ENCODE measurements at regions not wholly inside any gene's neighbourhood (a gene's known extent, or its start where the extent isn't known, plus 50 kb on each side); places are given as distances from the start of the nearest gene placed in this dataset.
A peak's percentile ranks its signal among the peaks of the same experiment; 100 is the strongest.

- Histone ChIP-seq H3K27ac (replicated peaks) (no peak overlapping the region), H3K27me3 (ENCODE audit: insufficient read depth, poor library complexity, severe bottlenecking) (no peaks in the 10 kb centered on the region), H3K4me3 (replicated peaks; ENCODE audit: insufficient read depth, low read length) (no peak overlapping the region)
- TF ChIP-seq REST (IDR thresholded peaks at IDR 0.05; ENCODE audit: insufficient replicate concordance, low read depth) (no peak), POLR2AphosphoS5 (IDR thresholded peaks at IDR 0.05; ENCODE audit: low read depth) (no peak), SPI1 (IDR thresholded peaks at IDR 0.05; ENCODE audit: borderline replicate concordance, low read depth) (no peak), CTCF (IDR thresholded peaks at IDR 0.05; ENCODE audit: insufficient read depth, low read length) (no peak), GABPA (IDR thresholded peaks at IDR 0.05; ENCODE audit: low read depth) (no peak)
- DNase-seq (ENCODE audit: low read depth in 1 of 2, low spot score in 1 of 2), result no peak
These were observed 69.9 kb upstream of the POU3F2 start for GRCh38 chr6:98764373-98764911.

DNA sequence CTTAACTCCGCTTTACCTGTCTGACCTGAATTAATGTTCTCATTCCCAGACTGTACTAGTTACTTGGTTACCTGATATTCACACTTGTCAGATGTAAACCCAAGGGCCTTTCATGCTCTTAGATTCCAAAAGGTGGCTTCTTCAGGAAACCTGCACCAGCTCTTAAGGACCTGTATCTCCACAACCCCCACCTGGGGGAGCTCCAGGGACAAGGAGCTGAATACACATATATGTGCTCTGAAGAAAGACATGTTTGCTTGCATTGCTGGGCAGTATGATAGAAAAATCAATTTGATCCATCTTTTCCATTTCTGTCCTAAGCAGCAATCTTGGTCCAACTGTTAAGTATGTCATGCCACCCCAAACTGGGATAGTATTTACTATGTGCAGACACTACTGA lies 64.8 kb upstream of the POU3F2 start:
- no peak overlapping the region for H3K4me3 ChIP-seq (replicated peaks; ENCODE audit: insufficient read depth, low read length)
- H3K27ac ChIP-seq (replicated peaks), result no peak overlapping the region
- TF ChIP-seq GABPA (IDR thresholded peaks at IDR 0.05; ENCODE audit: low read depth), result no peak
- TF ChIP-seq POLR2AphosphoS5 (IDR thresholded peaks at IDR 0.05; ENCODE audit: low read depth), result no peak
- TF ChIP-seq SPI1 (IDR thresholded peaks at IDR 0.05; ENCODE audit: borderline replicate concordance, low read depth), result no peak
- no peak for TF ChIP-seq REST (IDR thresholded peaks at IDR 0.05; ENCODE audit: insufficient replicate concordance, low read depth)
- TF ChIP-seq CTCF (IDR thresholded peaks at IDR 0.05; ENCODE audit: insufficient read depth, low read length), result no peak
- DNase-seq (ENCODE audit: low read depth in 1 of 2, low spot score in 1 of 2), result peak in 1 of 2 experiments; percentile 7
- H3K27me3 ChIP-seq (ENCODE audit: insufficient read depth, poor library complexity, severe bottlenecking), result peaks cover 2% of the 10 kb centered on the region

GRCh38 chr6:98775205-98775604 lies 59.2 kb upstream of the POU3F2 start:
- DNase-seq (ENCODE audit: low read depth in 1 of 2, low spot score in 1 of 2), result no peak
- Histone ChIP-seq H3K4me3 (replicated peaks; ENCODE audit: insufficient read depth, low read length) (no peak overlapping the region), H3K27me3 (ENCODE audit: insufficient read depth, poor library complexity, severe bottlenecking) (peaks cover 11% of the 10 kb centered on the region), H3K27ac (replicated peaks) (no peak overlapping the region)
- TF ChIP-seq REST (IDR thresholded peaks at IDR 0.05; ENCODE audit: insufficient replicate concordance, low read depth), result no peak
- TF ChIP-seq GABPA (IDR thresholded peaks at IDR 0.05; ENCODE audit: low read depth), result no peak
- TF ChIP-seq SPI1 (IDR thresholded peaks at IDR 0.05; ENCODE audit: borderline replicate concordance, low read depth), result no peak
- no peak for TF ChIP-seq CTCF (IDR thresholded peaks at IDR 0.05; ENCODE audit: insufficient read depth, low read length)
- no peak for TF ChIP-seq POLR2AphosphoS5 (IDR thresholded peaks at IDR 0.05; ENCODE audit: low read depth)

Data from HL-60 (cell line).